NB4 (cell line): ENCODE measurements at regions not wholly inside any gene's neighbourhood (a gene's known extent, or its start where the extent isn't known, plus 50 kb on each side); places are given as distances from the start of the nearest gene placed in this dataset.

Experiments used
- DNase-seq: peaks from one replicate; pipeline ENCODE4 v3.0.0; 2010; ENCODE audit warnings: low read depth
- H3K4me3 ChIP-seq: one replicate; pipeline ENCODE4 v1.5.1; 2011; ENCODE audit warnings: mild to moderate bottlenecking, low read depth, low read length, moderate library complexity
- CTCF ChIP-seq: IDR thresholded peaks from one replicate; pipeline ENCODE4 v1.5.1; 2012; ENCODE audit warnings: low read depth, low read length
- MAX ChIP-seq: IDR thresholded peaks from 2 replicates; pipeline ENCODE4 v1.6.1; 2011; ENCODE audit warnings: low read depth, low read length
- MYC ChIP-seq: IDR thresholded peaks from 2 replicates; pipeline ENCODE4 v1.6.1; 2011; ENCODE audit warnings: low read depth, low read length
- POLR2A ChIP-seq: IDR thresholded peaks from 2 replicates; pipeline ENCODE4 v1.6.1; 2011; ENCODE audit warnings: mild to moderate bottlenecking; ENCODE audit not compliant: insufficient read length; ENCODE audit errors: extremely low read depth

- DNase-seq: no peak
- no peak for TF ChIP-seq CTCF
- no peak for TF ChIP-seq POLR2A
- TF ChIP-seq MYC: no peak
- no peak for TF ChIP-seq MAX
- H3K4me3 ChIP-seq: no peak overlapping the region
These were observed 592.7 kb upstream of the BTBD3 start for GRCh38 chr20:11324990-11325389.

GRCh38 chr20:11328839-11329238 is 588.9 kb upstream of the BTBD3 start:
- no peak overlapping the region for H3K4me3 ChIP-seq
- TF ChIP-seq MYC: no peak
- no peak for TF ChIP-seq MAX
- TF ChIP-seq POLR2A: no peak
- TF ChIP-seq CTCF: no peak
- no peak for DNase-seq

- no peak for TF ChIP-seq MAX
- no peak for TF ChIP-seq MYC
- no peak for TF ChIP-seq CTCF
- no peak for TF ChIP-seq POLR2A
- no peak for DNase-seq
- no peak overlapping the region for H3K4me3 ChIP-seq
These were observed 588.4 kb upstream of the BTBD3 start for GRCh38 chr20:11329271-11329670.

GRCh38 chr20:11331096-11331495 is 586.6 kb upstream of the BTBD3 start:
- TF ChIP-seq MAX (no peak), CTCF (no peak), MYC (no peak), POLR2A (no peak)
- H3K4me3 ChIP-seq: no peak overlapping the region
- no peak for DNase-seq

- no peak overlapping the region for H3K4me3 ChIP-seq
- no peak for DNase-seq
- TF ChIP-seq POLR2A (no peak), CTCF (no peak), MAX (no peak), MYC (no peak)
These were observed 585.3 kb upstream of the BTBD3 start for GRCh38 chr20:11332381-11332780.

- no peak overlapping the region for H3K4me3 ChIP-seq
- no peak for DNase-seq
- TF ChIP-seq MAX: no peak
- TF ChIP-seq POLR2A: no peak
- no peak for TF ChIP-seq MYC
- no peak for TF ChIP-seq CTCF
These were observed 584.1 kb upstream of the BTBD3 start for GRCh38 chr20:11333634-11334033.
